Ovary (tissue), 7 donors: ENCODE measurements at regions not wholly inside any gene's neighbourhood (a gene's known extent, or its start where the extent isn't known, plus 50 kb on each side); places are given as distances from the start of the nearest gene placed in this dataset.

Source experiments
- DNase-seq, 5 donors: peaks; one replicate each; pipeline ENCODE4 v3.0.0-alpha.2; 2019 to 2020
- H3K27ac ChIP-seq, 2 donors: fragments of 200-600 bp; one replicate each; pipeline versions ENCODE4 v1.5.1 to v1.8.0; 2019 to 2022
- H3K27me3 ChIP-seq: fragments of 200-600 bp; one replicate; pipeline ENCODE4 v1.8.0; 2022
- H3K36me3 ChIP-seq: fragments of 200-600 bp; sonication (generic); one replicate; pipeline ENCODE4 v1.5.1; 2019
- H3K4me1 ChIP-seq: one replicate; pipeline ENCODE4 v1.8.1; 2013; ENCODE audit warnings: mild to moderate bottlenecking, moderate library complexity; ENCODE audit not compliant: insufficient read depth
- H3K4me3 ChIP-seq: fragments of 200-600 bp; sonication (generic); one replicate; pipeline ENCODE4 v1.5.1; 2017
- H3K9me3 ChIP-seq, 2 donors: fragments of 200-600 bp in 1 of 2; sonication (generic) in 1 of 2; one replicate each; pipeline versions ENCODE4 v1.5.1 to v1.8.1; 2013 to 2019; ENCODE audit warnings: mild to moderate bottlenecking in 1 of 2, moderate library complexity in 1 of 2
- CTCF ChIP-seq, 3 donors: fragments of 450-650 bp in 2 of 3; fragments of 200-600 bp in 1 of 3; IDR thresholded peaks; one replicate each; pipeline versions ENCODE4 v1.5.1 to v1.8.0; 2016 to 2022; ENCODE audit warnings: antibody characterized with exemption in 3 of 3, mild to moderate bottlenecking in 1 of 3
- EP300 ChIP-seq: sonication (generic); formaldehyde crosslinking; IDR thresholded peaks from one replicate; pipeline ENCODE4 v1.6.1; 2017; ENCODE audit warnings: antibody characterized with exemption
- POLR2A ChIP-seq: fragments of 450-650 bp; IDR thresholded peaks from one replicate; pipeline ENCODE4 v1.6.1; 2017; ENCODE audit warnings: antibody characterized with exemption, mild to moderate bottlenecking, moderate library complexity
- WGBS, 3 donors: extraction: QIAGEN DNeasy Blood & Tissue Kit in 1 of 3; methylation state at CpG; one replicate each; pipeline versions ENCODE4 v1.1.5 to v1.1.7; 2013 to 2017; 5-methylcytosine and 5-hydroxymethylcytosine counted together
- intact Hi-C, 4 donors: fragments of 100-400 bp; cut with DNase I; formaldehyde crosslinking; loops; one replicate each; pipeline versions ENCODE4 v1.11.0 to v1.15.1; 2022 to 2023
- donor health status: DM: no; HTN: no; CAD: no; lungs with moderate emphysema.
- donor health status: DM: no; HTN: no; CAD: no.
- donor health status: Bipolar disorder and iron deficiency.
- donor health status: DM: no; HTN: no; CAD: no.
- donor health status: DM: yes; HTN: yes; CAD: no.

- H3K4me3 ChIP-seq = no peak overlapping the region
- 0 to 6% (median 0%) methylated on average over 1 of the region's 1 CpG for WGBS, 3 donors
- intact Hi-C loops = no loop called here
These were observed 272.1 kb upstream of the RND3 start for GRCh38 chr2:150759531-150759930.

GRCh38 chr2:150759106-150759505 is 271.6 kb upstream of the RND3 start:
- intact Hi-C loops = no loop called here
- H3K9me3 ChIP-seq = no peaks in the 10 kb centered on the region

More at GRCh38 chr2:150759531-150759930, 272.1 kb upstream of the RND3 start:
- Histone ChIP-seq H3K4me1 (peaks cover 1% of the 10 kb centered on the region), H3K27me3 (no peaks in the 10 kb centered on the region), H3K36me3 (no peaks in the 10 kb centered on the region), H3K9me3 (no peaks in the 10 kb centered on the region), H3K27ac (no peak overlapping the region)
- DNase-seq = no peak
- no peak for TF ChIP-seq CTCF (IDR thresholded peaks at IDR 0.05)

GRCh38 chr2:150752229-150752628 is 264.8 kb upstream of the RND3 start:
- H3K9me3 ChIP-seq = no peaks in the 10 kb centered on the region
- no peaks in the 10 kb centered on the region for H3K4me1 ChIP-seq
- no peaks in the 10 kb centered on the region for H3K36me3 ChIP-seq
- TF ChIP-seq POLR2A (no peak), EP300 (no peak), CTCF (IDR thresholded peaks at IDR 0.05) (no peak)
- intact Hi-C loops = no loop called here
- no peak for DNase-seq
- H3K4me3 ChIP-seq = no peak overlapping the region
- H3K27ac ChIP-seq = no peak overlapping the region
- H3K27me3 ChIP-seq = no peaks in the 10 kb centered on the region

More at GRCh38 chr2:150759106-150759505, 271.6 kb upstream of the RND3 start:
- H3K27me3 ChIP-seq = no peaks in the 10 kb centered on the region
- 13 to 28% (median 22%) methylated on average over 3 of the region's 3 CpGs for WGBS, 3 donors
- no peaks in the 10 kb centered on the region for H3K36me3 ChIP-seq
- DNase-seq = no peak
- H3K27ac ChIP-seq = no peak overlapping the region
- H3K4me1 ChIP-seq = no peaks in the 10 kb centered on the region
- TF ChIP-seq POLR2A (no peak), CTCF (IDR thresholded peaks at IDR 0.05) (no peak), EP300 (no peak)
- H3K4me3 ChIP-seq = no peak overlapping the region

GRCh38 chr2:150750720-150751119 is 263.3 kb upstream of the RND3 start:
- DNase-seq = no peak
- TF ChIP-seq CTCF (IDR thresholded peaks at IDR 0.05) (no peak), EP300 (no peak), POLR2A (no peak)
- Histone ChIP-seq H3K4me1 (no peaks in the 10 kb centered on the region), H3K36me3 (no peaks in the 10 kb centered on the region), H3K27me3 (no peaks in the 10 kb centered on the region), H3K4me3 (no peak overlapping the region), H3K27ac (no peak overlapping the region), H3K9me3 (no peaks in the 10 kb centered on the region)
- intact Hi-C loops = no loop called here
- 96 to 98% (median 97%) methylated on average over 1 of the region's 1 CpG for WGBS, 3 donors

- H3K9me3 ChIP-seq = no peaks in the 10 kb centered on the region
- H3K27ac ChIP-seq = no peak overlapping the region
- intact Hi-C loops = no loop called here
- DNase-seq = no peak
- H3K27me3 ChIP-seq = no peaks in the 10 kb centered on the region
- TF ChIP-seq EP300 = no peak
- no peak for TF ChIP-seq CTCF (IDR thresholded peaks at IDR 0.05)
- TF ChIP-seq POLR2A = no peak
- H3K36me3 ChIP-seq = no peaks in the 10 kb centered on the region
- 86 to 89% (median 87%) methylated on average over 4 of the region's 4 CpGs for WGBS, 3 donors
- H3K4me3 ChIP-seq = no peak overlapping the region
- H3K4me1 ChIP-seq = no peaks in the 10 kb centered on the region
These were observed 254.6 kb upstream of the RND3 start for GRCh38 chr2:150742094-150742493.
